Activated CD8-positive, alpha-beta T cell treated with anti-CD3 and anti-CD28 coated beads for 36 hours (primary cell): ENCODE measurements at regions not wholly inside any gene's neighbourhood (a gene's known extent, or its start where the extent isn't known, plus 50 kb on each side); places are given as distances from the start of the nearest gene placed in this dataset.

Experiments used
- ATAC-seq: fragments of 200-7000 bp; cut with Tn5 transposase; one replicate; pipeline ENCODE4 v1.10.0; 2021; ENCODE audit warnings: mild to moderate bottlenecking, moderate library complexity
- CTCF ChIA-PET: fragments of 350-600 bp; sonication (Branson Sonifier 250); formaldehyde crosslinking; loops from one replicate; lab custom pipeline; 2021; ENCODE audit warnings: antibody characterized with exemption; lab: Charles Lee
- POLR2A ChIA-PET: fragments of 350-600 bp; sonication (Branson Sonifier 250); formaldehyde crosslinking; loops from one replicate; lab custom pipeline; 2021; ENCODE audit warnings: antibody characterized with exemption; lab: Charles Lee
- DNase-seq: peaks from one replicate; pipeline ENCODE4 v3.0.0-alpha.2; 2020
- H3K27ac Mint-ChIP-seq: one replicate; pipeline ENCODE4 v1.8.0; 2021; ENCODE audit warnings: mild to moderate bottlenecking, mixed read lengths
- H3K27me3 Mint-ChIP-seq: one replicate; pipeline ENCODE4 v1.8.0; 2021; ENCODE audit warnings: mixed read lengths
- H3K36me3 Mint-ChIP-seq: one replicate; pipeline ENCODE4 v1.8.0; 2021; ENCODE audit warnings: low read depth, mixed read lengths
- H3K4me1 Mint-ChIP-seq: one replicate; pipeline ENCODE4 v1.8.0; 2021; ENCODE audit warnings: low read depth, mixed read lengths
- H3K4me3 Mint-ChIP-seq: one replicate; pipeline ENCODE4 v1.8.0; 2021; ENCODE audit warnings: mild to moderate bottlenecking, moderate library complexity, mixed read lengths
- H3K9me3 Mint-ChIP-seq: one replicate; pipeline ENCODE4 v1.8.0; 2021; ENCODE audit warnings: mixed read lengths
- CTCF ChIP-seq: fragments of 200-600 bp; IDR thresholded peaks from one replicate; pipeline ENCODE4 v1.8.0; 2022; ENCODE audit warnings: antibody characterized with exemption, mild to moderate bottlenecking
- intact Hi-C: fragments of 100-400 bp; cut with micrococcal nuclease; formaldehyde crosslinking; loops from one replicate; pipeline ENCODE4 v1.10.0; 2022

GRCh38 chr5:68381060-68381459 lies 165.5 kb downstream of the PIK3R1 start:
- ChIA-PET CTCF (interaction anchor here (1.3 kb wide), 1 partner anchor 22 kb away, joined by 4 read pairs; no protein-coding TSS in a partner anchor), POLR2A (interaction anchor here (1.4 kb wide), 1 partner anchor 80 kb away, joined by 3 read pairs; no protein-coding TSS in a partner anchor)
- DNase-seq (no peak), ATAC-seq (peak; percentile 60)
- H3K27ac Mint-ChIP-seq, result peak overlapping the region; percentile 66
- H3K36me3 Mint-ChIP-seq, result no peaks in the 10 kb centered on the region
- no peak overlapping the region for H3K4me3 Mint-ChIP-seq
- H3K4me1 Mint-ChIP-seq, result peaks cover 60% of the 10 kb centered on the region
- H3K9me3 Mint-ChIP-seq, result no peaks in the 10 kb centered on the region
- no peaks in the 10 kb centered on the region for H3K27me3 Mint-ChIP-seq
- intact Hi-C loops, result no loop called here
- no peak for TF ChIP-seq CTCF

- no peak overlapping the region for H3K4me3 Mint-ChIP-seq
- peak overlapping the region; percentile 43 for H3K27ac Mint-ChIP-seq
- CTCF ChIA-PET, result interaction anchor here (1.3 kb wide), 1 partner anchor 22 kb away, joined by 4 read pairs; no protein-coding TSS in a partner anchor
- H3K9me3 Mint-ChIP-seq, result no peaks in the 10 kb centered on the region
- ATAC-seq (no peak), DNase-seq (no peak)
- TF ChIP-seq CTCF, result no peak
- intact Hi-C loops, result no loop called here
- no peaks in the 10 kb centered on the region for H3K36me3 Mint-ChIP-seq
- H3K4me1 Mint-ChIP-seq, result peaks cover 58% of the 10 kb centered on the region
- no peaks in the 10 kb centered on the region for H3K27me3 Mint-ChIP-seq
- POLR2A ChIA-PET, result interaction anchor here (1.4 kb wide), 1 partner anchor 79 kb away, joined by 3 read pairs; no protein-coding TSS in a partner anchor
Measured at GRCh38 chr5:68381909-68382308, 166.4 kb downstream of the PIK3R1 start.

GRCh38 chr5:68382640-68383039 lies 167.1 kb downstream of the PIK3R1 start:
- TF ChIP-seq CTCF, result no peak
- H3K4me3 Mint-ChIP-seq, result no peak overlapping the region
- H3K4me1 Mint-ChIP-seq, result peaks cover 57% of the 10 kb centered on the region
- ChIA-PET POLR2A (interaction anchor here (1.4 kb wide), 1 partner anchor 79 kb away, joined by 3 read pairs; no protein-coding TSS in a partner anchor), CTCF (no interaction called here)
- no peaks in the 10 kb centered on the region for H3K9me3 Mint-ChIP-seq
- H3K27ac Mint-ChIP-seq, result peak overlapping the region; percentile 78
- ATAC-seq (peak; percentile 65), DNase-seq (peak; percentile 25)
- no peaks in the 10 kb centered on the region for H3K27me3 Mint-ChIP-seq
- intact Hi-C loops, result no loop called here
- H3K36me3 Mint-ChIP-seq, result no peaks in the 10 kb centered on the region

GRCh38 chr5:68383888-68384310 lies 168.3 kb downstream of the PIK3R1 start:
- TF ChIP-seq CTCF, result no peak
- no peak for DNase-seq
- ChIA-PET CTCF (interaction anchor here (1.0 kb wide), 1 partner anchor 48 kb away, joined by 3 read pairs; no protein-coding TSS in a partner anchor), POLR2A (interaction anchor here (0.6 to 1.3 kb wide), 2 partner anchors 28 to 81 kb away, joined by 3 to 4 read pairs; no protein-coding TSS in a partner anchor)
- ATAC-seq, result no peak
- Mint-ChIP-seq H3K4me1 (peaks cover 48% of the 10 kb centered on the region), H3K27ac (no peak overlapping the region), H3K27me3 (no peaks in the 10 kb centered on the region), H3K9me3 (no peaks in the 10 kb centered on the region), H3K36me3 (no peaks in the 10 kb centered on the region), H3K4me3 (no peak overlapping the region)
- intact Hi-C loops, result no loop called here

GRCh38 chr5:68384936-68385594 lies 169.5 kb downstream of the PIK3R1 start:
- intact Hi-C loops, result no loop called here
- no peak for TF ChIP-seq CTCF
- ATAC-seq (no peak), DNase-seq (no peak)
- Mint-ChIP-seq H3K9me3 (no peaks in the 10 kb centered on the region), H3K36me3 (no peaks in the 10 kb centered on the region), H3K4me1 (peaks cover 43% of the 10 kb centered on the region), H3K27me3 (no peaks in the 10 kb centered on the region), H3K4me3 (no peak overlapping the region), H3K27ac (no peak overlapping the region)
- ChIA-PET POLR2A (interaction anchor here (0.6 kb wide), 2 partner anchors 10 to 506 kb away, joined by 3 read pairs; no protein-coding TSS in a partner anchor), CTCF (no interaction called here)
